ENCODE measurements at regions not wholly inside any gene's neighbourhood (a gene's known extent, or its start where the extent isn't known, plus 50 kb on each side); places are given as distances from the start of the nearest gene placed in this dataset.
A peak's percentile ranks its signal among the peaks of the same experiment; 100 is the strongest.

DNA sequence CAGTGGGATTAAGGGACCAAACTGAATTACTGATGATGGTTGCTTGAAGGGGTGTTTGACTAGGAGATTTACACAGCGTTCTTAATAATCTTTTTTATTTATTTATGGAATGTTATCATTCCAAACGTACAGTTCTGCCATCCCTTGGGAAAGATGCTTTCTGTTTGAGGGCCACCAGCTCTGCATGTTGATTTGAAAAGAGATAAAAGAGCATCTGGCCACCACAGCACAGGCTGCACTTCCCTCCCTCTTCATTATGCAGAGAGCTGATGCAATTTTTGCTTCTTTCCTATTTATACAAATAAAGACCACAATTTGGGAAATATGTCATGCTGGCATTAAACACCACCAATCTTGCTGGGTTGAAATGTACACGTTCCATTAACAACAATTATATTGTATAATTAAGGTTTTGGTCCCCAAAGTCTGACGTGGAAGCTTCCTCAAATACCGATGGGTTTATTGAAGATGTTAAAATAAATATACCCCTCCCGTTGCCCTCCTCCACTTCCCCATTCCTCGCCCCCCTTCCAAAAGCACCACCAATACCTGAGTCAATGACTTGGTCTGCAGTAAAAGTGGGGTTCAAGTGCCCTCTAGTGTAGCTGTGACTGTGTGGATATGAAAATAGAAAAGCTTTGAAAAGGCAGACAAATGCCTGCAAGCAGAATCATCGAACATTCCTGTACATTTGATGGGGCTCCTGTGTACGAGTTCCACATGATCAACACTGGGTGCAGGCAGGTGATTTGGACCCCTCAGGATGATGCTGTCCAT is 211.9 kb downstream of the HRH4 start:
- DNase-seq (ENCODE audit: low read depth in 2 of 2): no peak

DNA sequence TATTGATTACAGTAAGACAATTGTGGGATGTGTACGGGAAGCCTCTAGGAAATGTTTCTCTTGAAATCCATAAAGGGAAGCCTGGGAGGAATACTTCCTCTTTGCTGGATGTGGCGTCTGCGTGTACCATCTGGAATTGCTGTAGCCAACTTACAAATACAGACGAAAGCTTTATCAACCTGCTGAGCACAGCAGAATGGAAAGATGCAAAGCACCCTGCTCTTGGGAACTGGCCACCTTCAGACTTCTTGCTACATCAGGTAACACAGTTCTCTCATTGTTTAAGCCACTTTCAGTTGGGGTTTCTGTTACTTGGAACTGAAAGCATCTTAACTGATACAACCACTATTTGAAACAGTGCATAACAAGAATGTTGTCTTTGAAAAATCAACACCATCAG is 213.8 kb downstream of the HRH4 start:
- DNase-seq (ENCODE audit: low read depth in 2 of 2): no peak

DNA sequence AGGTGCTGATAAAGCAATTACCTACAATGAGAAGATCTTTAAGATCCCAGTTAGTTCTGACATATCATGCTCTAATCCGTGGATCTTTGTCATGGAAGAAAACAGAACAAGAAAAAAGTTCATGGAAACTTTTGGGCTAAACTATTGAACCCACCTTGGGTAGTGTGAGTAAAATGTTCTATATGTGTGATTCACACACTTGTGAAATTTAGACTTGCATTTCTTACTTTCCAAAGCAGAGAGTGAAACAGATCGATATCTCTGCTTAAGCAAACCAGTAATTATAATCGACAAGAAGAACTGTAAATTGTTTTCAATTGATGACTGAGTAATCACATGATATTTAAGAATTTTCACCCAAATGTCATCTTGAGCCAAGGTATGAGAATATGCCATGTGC is 214.2 kb downstream of the HRH4 start:
- no peak for DNase-seq (ENCODE audit: low read depth in 2 of 2)

DNA sequence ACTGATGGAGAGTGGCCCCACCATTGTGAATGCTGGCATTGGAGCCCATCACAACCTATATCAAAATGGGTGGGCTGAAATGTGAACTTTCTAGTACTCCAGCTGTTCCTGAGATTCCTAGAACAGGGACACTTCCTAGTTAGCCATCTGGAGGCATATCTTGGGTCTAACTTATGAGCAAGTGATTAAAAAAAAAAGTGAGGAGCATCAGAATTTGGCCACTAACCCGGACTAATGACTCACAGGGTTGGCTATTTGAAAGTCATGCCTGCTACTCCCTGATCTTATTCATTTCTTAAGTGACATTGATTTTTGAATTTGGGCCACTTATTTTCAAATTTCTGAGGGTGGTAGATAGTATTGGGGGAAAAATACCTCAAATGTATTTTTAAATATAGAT is 216.6 kb downstream of the HRH4 start:
- DNase-seq (ENCODE audit: low read depth in 2 of 2): no peak

DNA sequence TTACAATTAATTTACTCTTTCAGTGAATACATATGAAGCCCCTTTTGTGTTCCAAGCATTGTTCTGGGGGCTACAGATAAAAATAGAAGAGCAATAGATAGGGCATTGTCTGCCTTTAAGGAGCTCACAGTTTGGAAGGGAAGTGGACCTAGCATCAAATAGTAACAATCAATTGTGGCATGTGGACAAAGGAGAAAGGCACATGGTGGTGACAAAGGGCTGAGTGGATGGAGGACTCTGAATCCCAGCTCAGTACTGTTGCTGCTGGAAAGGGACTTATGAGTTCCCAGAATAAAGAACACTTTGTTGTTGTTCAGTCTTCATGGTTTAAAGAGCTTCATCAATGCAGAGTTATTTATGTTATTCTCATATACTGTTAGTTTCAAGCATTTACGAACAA is 217.7 kb downstream of the HRH4 start:
- no peak for DNase-seq (ENCODE audit: low read depth in 2 of 2)

DNA sequence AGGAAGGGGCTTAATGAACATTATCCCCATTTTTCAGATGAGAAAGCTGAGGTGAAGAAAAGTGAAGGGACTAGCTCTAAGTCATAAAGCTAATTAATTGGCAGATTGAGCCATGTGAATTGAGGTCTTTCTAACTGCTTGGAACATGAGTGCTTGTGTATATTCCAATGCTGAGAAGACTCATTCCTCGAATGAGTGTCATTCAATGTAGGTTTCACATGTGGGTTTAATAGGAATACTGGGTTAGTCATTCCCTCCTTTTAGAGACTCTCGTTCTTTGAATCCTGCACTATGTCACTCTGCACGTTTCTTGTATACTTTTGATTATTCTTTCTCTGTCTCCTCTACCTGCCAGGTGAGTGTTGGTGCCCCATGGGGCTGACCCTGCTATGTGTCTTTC is 218.2 kb downstream of the HRH4 start:
- no peak for DNase-seq (ENCODE audit: low read depth in 2 of 2)

DNA sequence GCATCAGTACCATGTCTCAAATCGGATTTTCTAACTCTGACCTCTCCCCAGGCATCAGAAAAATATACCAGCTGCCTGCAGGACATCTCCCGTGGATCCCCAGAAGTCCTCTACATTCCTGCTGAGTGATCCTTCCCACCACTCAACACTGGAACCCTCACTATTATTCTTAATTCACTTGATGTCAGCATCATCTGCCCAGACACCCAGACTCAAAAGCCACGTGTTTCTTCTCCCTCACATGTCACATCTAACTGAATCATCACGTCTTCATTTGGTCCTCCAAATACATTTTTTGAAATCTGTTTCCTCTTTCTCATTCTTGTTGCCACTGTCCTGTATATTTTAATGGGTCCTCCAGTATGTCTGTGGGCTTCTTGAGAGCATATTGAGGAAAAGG is 218.6 kb downstream of the HRH4 start:
- no peak for DNase-seq (ENCODE audit: low read depth in 2 of 2)

DNA sequence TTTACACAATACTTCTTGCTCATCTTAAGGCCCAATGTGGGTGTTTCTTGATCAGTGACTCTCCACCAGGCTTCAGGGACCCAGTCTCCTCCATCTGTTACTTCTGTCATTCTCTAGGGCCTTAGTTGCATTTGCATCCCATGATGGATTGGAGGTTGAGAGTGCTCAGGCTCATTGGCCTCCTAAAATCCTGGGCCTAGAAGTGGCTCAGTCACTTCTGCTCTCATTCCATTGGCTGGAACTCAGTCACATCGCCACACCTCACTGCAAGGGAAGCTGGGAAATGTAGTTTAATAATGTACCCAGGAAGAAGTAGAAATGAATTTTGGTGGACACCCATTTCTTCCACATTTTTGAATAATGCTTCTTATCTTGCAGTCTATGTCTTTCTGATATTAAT is 223.5 kb downstream of the HRH4 start:
- DNase-seq (ENCODE audit: low read depth in 2 of 2): no peak

DNA sequence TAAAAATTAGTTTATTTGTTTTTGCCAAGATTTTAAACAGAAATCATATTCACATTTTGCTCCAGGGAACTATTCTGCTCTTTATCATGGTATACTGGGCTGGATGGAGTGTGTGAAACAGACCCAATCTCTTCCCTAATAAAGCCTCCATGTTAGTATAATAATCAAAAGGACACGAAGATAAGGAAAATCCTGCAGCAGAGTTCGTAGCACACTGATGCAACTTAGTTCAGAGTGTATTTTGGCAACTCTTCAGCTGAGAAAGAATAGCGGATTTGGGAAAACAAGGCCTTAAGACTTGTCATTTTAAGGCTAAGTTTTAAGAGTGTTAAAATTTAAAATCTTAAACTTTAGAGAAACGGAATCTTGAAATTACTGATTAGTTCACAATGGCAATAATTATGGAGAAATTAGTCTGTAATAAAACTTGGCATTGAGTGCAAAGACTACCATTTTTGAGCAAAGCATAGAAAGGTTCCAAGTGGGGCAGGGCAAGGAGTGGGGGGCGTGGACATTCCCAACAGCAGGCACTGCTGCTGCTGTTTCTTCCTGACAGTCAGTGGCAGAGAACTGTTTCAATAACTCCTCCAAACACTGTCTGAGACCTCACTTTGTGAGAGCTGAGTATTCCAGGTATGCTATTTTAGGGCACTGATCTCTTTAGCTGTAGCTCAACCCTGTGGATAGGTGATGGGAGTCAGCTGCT is 225.0 kb downstream of the HRH4 start:
- no peak for DNase-seq (ENCODE audit: low read depth in 2 of 2)

DNA sequence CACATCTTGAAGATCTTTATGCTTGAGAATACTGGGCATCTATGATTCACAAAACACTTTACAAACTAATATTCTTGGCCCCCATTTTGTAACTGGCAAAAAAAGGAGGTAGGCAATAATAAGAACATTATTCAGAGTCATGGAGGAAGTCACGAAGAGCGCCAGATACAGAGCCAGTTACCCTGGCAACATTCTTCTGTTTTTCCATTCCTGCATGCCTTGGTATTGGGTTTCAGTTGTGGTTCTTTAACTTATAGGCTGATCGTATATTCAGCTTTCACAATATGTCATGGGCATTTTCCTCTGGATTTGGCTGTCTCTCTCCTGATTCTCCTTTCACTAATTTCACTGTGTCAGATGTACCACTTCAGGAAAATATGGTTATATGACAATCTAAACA is 234.7 kb downstream of the HRH4 start:
- no peak for DNase-seq (ENCODE audit: low read depth in 2 of 2)

DNA sequence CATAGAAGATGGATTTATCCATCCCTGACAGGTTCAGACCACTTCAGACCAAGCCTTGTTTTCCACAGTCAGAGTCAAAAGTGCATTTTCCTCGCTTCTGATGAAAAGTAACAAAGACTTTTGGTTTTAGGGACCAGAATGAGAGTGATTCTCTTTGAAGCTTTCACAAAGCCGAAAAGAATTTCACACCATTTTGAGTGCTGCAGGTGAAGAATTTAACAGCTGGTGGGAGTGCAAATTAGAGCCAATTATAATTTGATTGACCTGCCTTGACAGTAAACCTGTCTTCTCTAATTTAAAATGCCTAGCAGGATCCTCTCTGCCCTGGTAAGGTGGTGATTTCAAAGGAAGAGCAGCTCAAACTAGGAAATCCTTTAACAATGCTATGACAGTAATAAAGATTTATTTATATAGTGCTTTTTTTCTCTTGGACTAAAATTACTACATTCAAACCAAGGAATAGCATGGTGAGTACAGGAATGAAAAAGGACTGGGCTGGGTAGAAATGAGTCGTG is 241.6 kb downstream of the HRH4 start:
- no peak for DNase-seq (ENCODE audit: low read depth in 2 of 2)

DNA sequence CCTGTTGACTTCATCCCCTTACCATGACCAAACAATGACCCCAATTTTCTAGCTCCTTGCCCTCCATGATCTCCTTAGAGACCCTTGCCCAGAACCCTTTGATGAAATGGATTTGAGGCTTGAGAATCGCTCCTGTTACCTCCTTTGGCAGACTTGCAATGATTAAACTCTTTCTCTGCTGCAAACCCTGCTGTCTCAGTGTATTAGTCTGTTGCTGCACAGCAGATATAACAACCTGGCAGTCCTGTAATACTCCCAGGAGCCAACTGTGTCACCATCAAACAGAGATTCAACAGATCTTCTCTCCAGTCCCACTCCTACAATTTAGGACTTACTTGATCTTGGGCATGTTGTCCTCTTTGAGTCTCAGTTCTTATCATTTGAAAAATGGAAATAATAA is 242.9 kb downstream of the HRH4 start:
- DNase-seq (ENCODE audit: low read depth in 2 of 2): no peak

DNA sequence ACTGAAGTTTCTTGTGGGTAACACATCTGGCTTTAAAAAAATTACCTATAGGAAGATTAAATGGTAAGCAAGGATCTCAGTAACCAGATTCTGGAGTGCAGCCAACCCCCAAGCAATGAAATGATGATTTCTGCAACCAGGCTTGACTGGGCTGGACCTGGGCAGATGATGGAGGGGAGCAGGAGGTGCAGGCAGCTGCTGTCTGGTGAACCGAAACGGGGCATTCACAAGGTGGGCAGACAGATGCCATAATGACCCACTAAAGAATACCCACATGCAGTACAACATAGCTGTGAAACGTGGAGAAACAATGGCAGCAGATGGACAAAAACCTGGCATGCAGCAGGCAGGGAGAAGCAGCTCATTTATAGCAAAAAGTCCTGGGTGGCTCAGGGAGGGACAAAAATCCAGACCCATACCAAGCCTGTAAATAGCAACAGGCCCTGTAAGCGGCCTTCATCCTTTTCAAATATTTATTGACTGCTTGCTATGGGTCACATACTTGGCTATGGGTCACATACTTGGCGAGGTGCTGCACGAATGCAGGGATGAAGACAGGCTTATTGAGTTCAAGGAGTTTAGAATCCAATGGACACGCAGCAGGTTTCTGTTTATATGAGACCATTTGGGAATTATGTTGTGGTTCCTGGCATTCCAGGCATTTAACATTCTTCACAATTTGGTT is 244.7 kb downstream of the HRH4 start:
- DNase-seq (ENCODE audit: low read depth in 2 of 2): no peak

DNA sequence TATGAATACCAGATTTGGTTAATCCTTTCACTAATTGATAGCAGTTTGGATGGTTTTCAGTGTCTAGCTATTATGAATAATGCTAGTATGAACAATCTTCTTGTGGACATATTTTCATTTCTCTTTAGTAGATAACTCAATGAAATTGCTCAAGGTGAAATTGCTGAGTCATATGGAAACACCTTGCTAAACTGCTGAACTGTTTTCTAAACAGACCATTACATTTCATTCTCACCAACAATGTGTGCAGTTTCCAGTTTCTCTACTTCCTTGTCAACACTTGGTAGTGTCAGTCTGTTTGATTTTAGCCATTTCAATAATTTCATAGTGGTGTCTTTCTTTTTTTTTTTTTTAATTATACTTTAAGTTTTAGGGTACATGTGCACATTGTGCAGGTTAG is 250.0 kb downstream of the HRH4 start:
- no peak for DNase-seq (ENCODE audit: low read depth in 2 of 2)

DNA sequence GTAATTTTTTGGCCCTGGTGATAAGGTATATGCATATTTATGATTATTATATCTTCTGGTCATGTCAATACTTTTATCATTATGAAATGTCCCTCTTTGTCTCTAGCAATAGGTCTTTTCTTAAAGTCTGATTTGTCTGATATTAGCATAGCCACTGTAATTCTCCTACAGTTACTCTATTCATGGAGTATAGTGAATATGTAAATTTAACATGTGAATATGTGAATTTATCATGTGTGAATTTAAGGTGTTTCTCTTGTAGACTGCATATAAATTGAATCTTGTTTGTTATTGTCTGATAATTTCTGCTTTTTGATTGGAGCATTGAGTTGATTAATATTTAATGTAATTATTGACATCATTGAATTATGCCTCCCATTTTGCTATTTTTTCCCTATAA is 259.4 kb downstream of the HRH4 start:
- no peak for DNase-seq (ENCODE audit: low read depth in 2 of 2)

DNA sequence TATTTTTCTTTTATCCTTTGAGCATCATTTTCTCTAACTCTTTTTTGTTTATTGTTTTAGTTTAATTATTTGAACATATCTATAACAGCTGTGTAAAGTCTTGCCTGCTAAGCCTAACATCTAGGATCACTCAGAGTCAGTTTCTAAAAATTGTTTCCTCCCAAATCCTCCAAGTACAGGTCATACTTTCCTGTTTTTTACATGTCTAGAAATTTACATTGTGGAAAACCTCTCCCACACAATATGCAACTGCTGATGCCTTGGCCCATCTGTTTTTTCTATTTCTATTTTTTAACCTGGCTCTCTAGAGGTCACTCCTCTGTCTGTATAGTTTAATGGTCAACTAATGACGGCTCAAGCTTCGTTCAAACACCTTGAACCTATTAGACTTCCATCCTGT is 261.0 kb downstream of the HRH4 start:
- DNase-seq (ENCODE audit: low read depth in 2 of 2): no peak

DNA sequence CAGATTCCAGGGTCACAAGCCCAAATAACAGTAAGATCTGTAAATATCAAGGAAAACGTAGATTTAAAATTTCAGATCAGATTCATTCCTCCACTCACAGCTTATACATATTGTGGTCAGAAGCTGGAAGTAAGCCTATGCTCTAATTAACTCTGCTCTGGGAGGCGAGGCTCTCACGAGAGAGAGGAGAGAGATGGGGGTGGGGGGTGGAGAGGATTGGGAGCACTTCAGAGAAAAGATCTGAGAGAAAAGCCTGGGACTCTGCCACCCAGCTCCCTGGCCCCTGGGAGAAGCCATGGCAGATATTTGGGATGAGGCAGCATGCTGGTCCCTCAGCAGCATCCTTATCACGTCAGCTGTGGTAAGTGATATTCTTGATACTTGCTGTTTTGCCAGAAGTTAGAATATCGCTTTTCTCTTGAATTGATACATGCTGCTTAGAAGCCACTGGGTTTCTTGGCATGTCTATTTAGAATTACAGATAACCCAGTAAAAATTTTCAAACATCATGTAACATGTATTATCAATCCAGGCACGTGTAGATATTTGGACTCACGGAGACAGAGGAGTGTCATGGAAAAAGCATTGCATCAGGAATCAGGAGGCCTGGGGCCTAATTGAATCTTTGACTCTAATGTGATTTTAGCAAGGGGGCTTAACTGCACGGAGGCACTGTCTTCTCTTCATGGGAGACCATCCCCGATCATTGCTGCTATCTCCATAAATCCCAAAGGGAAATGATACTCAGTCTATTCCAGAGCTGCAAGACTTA is 265.4 kb downstream of the HRH4 start:
- no peak for DNase-seq (ENCODE audit: low read depth in 2 of 2)

DNA sequence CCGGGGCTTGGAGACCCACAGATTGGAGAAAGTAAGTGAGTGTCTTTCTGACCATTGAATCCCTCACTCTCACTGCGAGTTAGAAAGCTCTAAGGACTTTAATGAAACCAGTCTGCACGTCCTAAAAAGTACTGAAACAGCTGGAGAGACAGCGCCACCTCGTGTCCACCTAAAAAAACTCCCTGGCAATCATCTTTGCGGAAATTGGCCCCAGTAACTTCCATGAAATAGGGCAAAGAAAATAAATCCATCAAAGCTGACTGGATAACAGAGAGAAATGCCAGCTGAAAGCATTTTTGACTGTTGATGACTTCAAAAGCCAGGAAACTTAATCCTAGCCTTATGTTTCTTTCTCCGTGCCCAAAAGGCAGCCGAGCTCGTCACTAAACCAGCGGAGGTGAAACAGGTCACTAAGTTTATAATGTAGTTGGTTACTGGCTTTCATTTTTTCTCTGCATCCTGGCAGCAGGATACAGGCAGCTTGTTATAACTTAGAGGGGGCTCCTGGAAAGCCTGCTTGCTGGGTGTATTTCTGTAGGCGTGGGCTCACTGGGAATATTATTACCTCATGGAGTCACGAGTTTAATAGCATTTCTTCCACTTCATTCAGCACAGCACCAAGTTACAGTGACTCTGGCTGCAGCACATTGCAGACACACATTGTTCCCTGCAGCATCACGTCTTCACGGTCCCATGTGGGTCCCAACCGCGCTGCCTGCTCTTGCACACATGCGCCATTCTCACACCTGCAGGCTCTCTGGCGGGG is 266.5 kb downstream of the HRH4 start:
- peak; percentile 6 to 46 for DNase-seq (ENCODE audit: low read depth in 2 of 2)

DNA sequence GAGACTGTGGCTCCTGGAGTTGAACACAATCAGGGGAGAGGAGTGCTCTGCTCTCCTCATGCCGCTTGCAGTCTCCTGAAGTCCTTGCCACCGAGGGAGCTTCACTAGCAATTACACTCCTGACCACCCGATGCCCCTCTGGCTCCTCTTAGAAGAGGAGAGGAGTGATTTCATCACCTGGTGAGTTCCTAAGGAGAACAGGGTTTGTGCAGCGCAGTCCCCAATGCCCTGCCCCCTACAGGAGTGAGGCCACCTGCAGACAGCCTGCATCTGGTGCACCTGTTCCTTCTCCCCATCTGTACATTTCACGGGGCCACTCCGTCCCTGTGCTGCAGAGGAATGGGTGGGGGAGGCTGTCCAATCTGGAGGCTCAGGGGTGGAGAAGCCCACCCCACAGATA is 267.2 kb downstream of the HRH4 start:
- DNase-seq (ENCODE audit: low read depth in 2 of 2): no peak

DNA sequence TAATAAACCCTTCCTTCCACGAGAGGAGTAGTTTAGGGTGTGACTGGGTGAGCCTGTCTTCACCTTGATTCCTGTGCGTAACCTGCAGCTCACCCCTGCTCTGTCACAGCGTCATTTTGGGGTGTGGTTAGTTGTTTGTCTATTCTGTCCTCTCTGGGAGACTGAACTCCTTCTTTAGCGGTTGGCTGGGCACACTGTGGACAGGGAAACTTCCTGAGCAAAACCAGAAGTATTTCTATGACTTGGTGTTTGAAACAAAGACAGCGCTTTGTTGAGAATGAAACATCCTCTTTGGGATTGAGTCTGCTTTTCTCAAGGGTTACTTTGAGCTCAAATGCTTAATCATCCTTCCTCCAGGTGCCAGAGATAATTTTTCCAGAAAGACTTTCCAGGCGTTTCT is 270.7 kb downstream of the HRH4 start:
- no peak for DNase-seq (ENCODE audit: low read depth in 2 of 2)

DNA sequence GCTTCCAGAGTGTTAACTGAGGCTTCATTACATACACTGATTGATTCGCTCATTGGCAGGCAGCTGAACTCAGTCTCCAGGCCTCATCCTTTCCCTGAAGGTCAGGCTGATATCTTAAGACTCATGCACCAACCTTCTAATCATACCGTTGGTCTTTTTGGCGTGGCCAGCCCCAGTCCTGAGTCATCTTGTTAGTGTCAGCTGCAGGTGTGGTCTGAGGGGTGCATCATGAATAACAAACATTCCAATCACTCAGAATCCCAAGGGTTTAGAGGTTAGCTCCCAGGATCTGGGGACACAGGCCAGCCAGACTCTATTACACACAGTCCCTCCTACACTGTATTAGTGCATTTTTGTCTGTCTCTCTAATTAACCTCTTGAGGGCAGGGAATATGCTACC is 271.5 kb downstream of the HRH4 start:
- no peak for DNase-seq (ENCODE audit: low read depth in 2 of 2)
